H9 (cell line): ENCODE measurements at regions not wholly inside any gene's neighbourhood (a gene's known extent, or its start where the extent isn't known, plus 50 kb on each side); places are given as distances from the start of the nearest gene placed in this dataset.
A peak's percentile ranks its signal among the peaks of the same experiment; 100 is the strongest.

Experiments used
- DNase-seq: peaks from one replicate; pipeline ENCODE4 v3.0.0-alpha.2; 2017
- H2AFZ ChIP-seq: one replicate; pipeline ENCODE4 v1.6.1; 2013; ENCODE audit warnings: mild to moderate bottlenecking, low read length, control low read depth, moderate library complexity
- H2AK5ac ChIP-seq: 2 replicates; pipeline ENCODE4 v1.6.1; 2013; ENCODE audit warnings: low read length, control low read depth, mixed read lengths; ENCODE audit not compliant: insufficient read length
- H2BK120ac ChIP-seq: one replicate; pipeline ENCODE4 v1.6.1; 2013; ENCODE audit warnings: low read depth, mild to moderate bottlenecking, low read length, control low read depth, inconsistent platforms; ENCODE audit not compliant: poor library complexity, severe bottlenecking
- H2BK12ac ChIP-seq: 2 replicates; pipeline ENCODE4 v1.6.1; 2013; ENCODE audit warnings: low read length, control low read depth, mixed read lengths, low read depth; ENCODE audit not compliant: insufficient read length
- H2BK15ac ChIP-seq: 2 replicates; pipeline ENCODE4 v1.6.1; 2013; ENCODE audit warnings: low read depth, low read length, control low read depth
- H2BK20ac ChIP-seq: one replicate; pipeline ENCODE4 v1.6.1; 2013; ENCODE audit warnings: low read depth, mild to moderate bottlenecking, low read length, control low read depth, inconsistent platforms; ENCODE audit not compliant: poor library complexity, severe bottlenecking
- H2BK5ac ChIP-seq: 2 replicates; pipeline ENCODE4 v1.6.1; 2013; ENCODE audit warnings: low read length, control low read depth, mixed read lengths; ENCODE audit not compliant: insufficient read length
- H3K14ac ChIP-seq: 2 replicates; pipeline ENCODE4 v1.6.1; 2013; ENCODE audit warnings: low read length, control low read depth; ENCODE audit not compliant: insufficient read depth
- H3K18ac ChIP-seq: 2 replicates; pipeline ENCODE4 v1.6.1; 2013; ENCODE audit warnings: low read depth, mild to moderate bottlenecking, mixed read lengths, low read length, control low read depth; ENCODE audit not compliant: insufficient read length
- H3K23ac ChIP-seq: 2 replicates; pipeline ENCODE4 v1.6.1; 2013; ENCODE audit warnings: low read length, control low read depth, mixed read lengths, low read depth; ENCODE audit not compliant: insufficient read length
- H3K23me2 ChIP-seq: 2 replicates; pipeline ENCODE4 v1.6.1; 2013; ENCODE audit warnings: low read depth, mild to moderate bottlenecking, mixed read lengths, low read length, control low read depth; ENCODE audit not compliant: insufficient read length, poor library complexity, severe bottlenecking
- H3K27ac ChIP-seq: 2 replicates; pipeline ENCODE4 v1.5.1; 2013; ENCODE audit warnings: low read length, control low read depth, mixed read lengths, low read depth; ENCODE audit not compliant: insufficient read length
- H3K27me3 ChIP-seq: 2 replicates; pipeline ENCODE4 v1.6.1; 2013; ENCODE audit warnings: low read length, control low read depth, inconsistent platforms; ENCODE audit not compliant: insufficient read depth
- H3K4ac ChIP-seq: 2 replicates; pipeline ENCODE4 v1.6.1; 2013; ENCODE audit warnings: low read depth, mild to moderate bottlenecking, control low read depth, inconsistent platforms, low read length, moderate library complexity
- H3K4me1 ChIP-seq: 2 replicates; pipeline ENCODE4 v1.6.1; 2013; ENCODE audit warnings: low read length, control low read depth, inconsistent platforms; ENCODE audit not compliant: insufficient read depth
- H3K4me2 ChIP-seq: 2 replicates; pipeline ENCODE4 v1.6.1; 2013; ENCODE audit warnings: low read length, control low read depth, mixed read lengths; ENCODE audit not compliant: insufficient read length, insufficient read depth
- H3K56ac ChIP-seq: 2 replicates; pipeline ENCODE4 v1.6.1; 2013; ENCODE audit warnings: low read depth, mild to moderate bottlenecking, mixed read lengths, low read length, control low read depth; ENCODE audit not compliant: insufficient read length
- H3K79me1 ChIP-seq: 2 replicates; pipeline ENCODE4 v1.6.1; 2013; ENCODE audit warnings: low read depth, mild to moderate bottlenecking, moderate library complexity, low read length, control low read depth, inconsistent platforms; ENCODE audit not compliant: insufficient read depth, poor library complexity, severe bottlenecking
- H3K79me2 ChIP-seq: 2 replicates; pipeline ENCODE4 v1.6.1; 2013; ENCODE audit warnings: low read length, control low read depth, inconsistent platforms; ENCODE audit not compliant: insufficient read depth
- H3K9ac ChIP-seq: 2 replicates; pipeline ENCODE4 v1.6.1; 2013; ENCODE audit warnings: low read length, control low read depth, mixed read lengths; ENCODE audit not compliant: insufficient read length; ENCODE audit errors: extremely low read depth
- H3K9me3 ChIP-seq: one replicate; pipeline ENCODE4 v1.6.1; 2013; ENCODE audit warnings: low read depth, low read length, inconsistent platforms; ENCODE audit not compliant: control insufficient read depth
- H3T11ph ChIP-seq: one replicate; pipeline ENCODE4 v1.6.1; 2013; ENCODE audit warnings: mild to moderate bottlenecking, low read length, control low read depth, inconsistent platforms
- H4K20me1 ChIP-seq: one replicate; pipeline ENCODE4 v1.6.1; 2013; ENCODE audit not compliant: control insufficient read depth, insufficient read length, insufficient read depth
- H4K5ac ChIP-seq: 2 replicates; pipeline ENCODE4 v1.6.1; 2013; ENCODE audit warnings: low read depth, mild to moderate bottlenecking, mixed read lengths, low read length, control low read depth; ENCODE audit not compliant: insufficient read length
- H4K8ac ChIP-seq: replicated peaks from 2 replicates; pipeline ENCODE4 v1.6.1; 2013; ENCODE audit warnings: low read length, control low read depth, mixed read lengths, low read depth; ENCODE audit not compliant: insufficient read length
- H4K91ac ChIP-seq: 2 replicates; pipeline ENCODE4 v1.6.1; 2013; ENCODE audit warnings: low read depth, mild to moderate bottlenecking, moderate library complexity, mixed read lengths, low read length, control low read depth; ENCODE audit not compliant: insufficient read length
- H3K27ac Mint-ChIP-seq, 3 experiments: 2 replicates in 2 of 3; 3 replicates in 1 of 3; pipeline ENCODE4 v1.8.0; 2020 to 2021; ENCODE audit warnings: mixed read lengths in 3 of 3, mild to moderate bottlenecking in 1 of 3, moderate library complexity in 1 of 3
- H3K27me3 Mint-ChIP-seq: 2 replicates; pipeline ENCODE4 v1.8.0; 2021; ENCODE audit warnings: low read depth, mild to moderate bottlenecking, moderate library complexity, mixed read lengths
- H3K36me3 Mint-ChIP-seq, 3 experiments: 2 replicates in 2 of 3; 3 replicates in 1 of 3; pipeline ENCODE4 v1.8.0; 2020 to 2021; ENCODE audit warnings: low read depth in 3 of 3, mixed read lengths in 3 of 3; ENCODE audit not compliant: insufficient read depth in 1 of 3
- H3K4me1 Mint-ChIP-seq, 2 experiments: 2 replicates each; pipeline ENCODE4 v1.8.0; 2020; ENCODE audit warnings: mixed read lengths in 2 of 2
- H3K4me3 Mint-ChIP-seq, 2 experiments: 2 replicates in 1 of 2; 3 replicates in 1 of 2; pipeline ENCODE4 v1.8.0; 2020 to 2021; ENCODE audit warnings: mild to moderate bottlenecking in 2 of 2, mixed read lengths in 2 of 2, moderate library complexity in 1 of 2
- H3K9me3 Mint-ChIP-seq, 2 experiments: 2 replicates in 1 of 2; 3 replicates in 1 of 2; pipeline ENCODE4 v1.8.0; 2020; ENCODE audit warnings: mild to moderate bottlenecking in 2 of 2, mixed read lengths in 2 of 2, moderate library complexity in 1 of 2
- CTCF ChIP-seq: fragments of 200-600 bp; sonication (generic); conservative IDR thresholded peaks from 3 replicates; pipeline ENCODE4 v1.8.0; 2021; ENCODE audit warnings: antibody characterized with exemption, mild to moderate bottlenecking

- H3K56ac ChIP-seq = no peak overlapping the region
- H3K14ac ChIP-seq = no peak overlapping the region
- H3K4me1 ChIP-seq = no peaks in the 10 kb centered on the region
- no peaks in the 10 kb centered on the region for H3K79me2 ChIP-seq
- no peak overlapping the region for H2BK12ac ChIP-seq
- no peak overlapping the region for H2AFZ ChIP-seq
- no peak overlapping the region for H3T11ph ChIP-seq
- H3K27ac ChIP-seq = no peak overlapping the region
- no peak overlapping the region for H4K8ac ChIP-seq
- no peaks in the 10 kb centered on the region for H3K79me1 ChIP-seq
- Mint-ChIP-seq H3K4me3 (no peak overlapping the region), H3K9me3 (no peaks in the 10 kb centered on the region), H3K27ac (peak overlapping the region in 1 of 3 experiments; percentile 40; a peak in 1 of 7 replicates), H3K27me3 (no peaks in the 10 kb centered on the region), H3K4me1 (peaks cover 6 to 9% of the 10 kb centered on the region in 2 experiments), H3K36me3 (no peaks in the 10 kb centered on the region; a peak in 1 of 7 replicates)
- no peaks in the 10 kb centered on the region for H3K23me2 ChIP-seq
- no peak overlapping the region for H2BK120ac ChIP-seq
- H3K4ac ChIP-seq = no peak overlapping the region
- no peak overlapping the region for H3K23ac ChIP-seq
- no peak overlapping the region for H2BK15ac ChIP-seq
- H2AK5ac ChIP-seq = no peak overlapping the region
- no peak overlapping the region for H2BK5ac ChIP-seq
- H3K27me3 ChIP-seq = no peaks in the 10 kb centered on the region
- H2BK20ac ChIP-seq = no peak overlapping the region
- no peak overlapping the region for H3K18ac ChIP-seq
- no peak for TF ChIP-seq CTCF
- no peak overlapping the region for H4K5ac ChIP-seq
- H4K20me1 ChIP-seq = no peaks in the 10 kb centered on the region
- DNase-seq = no peak
- H4K91ac ChIP-seq = no peak overlapping the region
- H3K4me2 ChIP-seq = no peak overlapping the region
- no peaks in the 10 kb centered on the region for H3K9me3 ChIP-seq
- H3K9ac ChIP-seq = no peak overlapping the region
These were observed 845.6 kb downstream of the ADGRL2 start for GRCh38 chr1:82646336-82646735.
